VCaP (cell line): ENCODE measurements at regions not wholly inside any gene's neighbourhood (a gene's known extent, or its start where the extent isn't known, plus 50 kb on each side); places are given as distances from the start of the nearest gene placed in this dataset.
A peak's percentile ranks its signal among the peaks of the same experiment; 100 is the strongest.

Experiments
- H3K27ac ChIP-seq: fragments of 450-650 bp; 2 replicates; pipeline ENCODE4 v1.5.1; 2017
- TF ChIP-seq, protein P1 (sequence below): fragments of 450-650 bp; conservative IDR thresholded peaks from 2 replicates; pipeline ENCODE4 v1.5.1; 2017; ENCODE audit warnings: mild to moderate bottlenecking, moderate library complexity

DNA sequence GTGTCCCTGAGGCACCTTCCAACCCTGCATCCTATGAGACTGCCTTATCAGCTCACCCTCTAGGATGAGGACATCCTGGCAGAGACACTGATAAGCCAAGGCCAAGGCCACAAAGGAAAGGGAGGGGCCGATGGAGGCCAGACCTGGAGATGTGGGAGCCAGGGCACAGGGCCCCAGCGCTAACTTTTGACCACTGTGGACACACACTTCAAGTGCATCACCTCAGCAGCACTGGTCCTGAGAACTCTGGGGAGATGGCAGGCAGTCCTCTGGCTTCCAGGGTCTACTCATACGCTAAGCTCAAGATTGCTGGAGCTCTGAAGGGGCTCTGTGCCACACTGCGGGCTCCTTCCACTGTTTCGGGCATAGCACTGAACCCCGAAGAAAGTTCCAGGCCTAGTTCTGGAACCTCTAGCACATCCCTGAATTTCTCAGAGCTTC is 100.2 kb upstream of the ID2 start:
- H3K27ac ChIP-seq: peak overlapping the region; percentile 9; the same call in 1 of the 2 replicates
- TF ChIP-seq, protein P1, sequence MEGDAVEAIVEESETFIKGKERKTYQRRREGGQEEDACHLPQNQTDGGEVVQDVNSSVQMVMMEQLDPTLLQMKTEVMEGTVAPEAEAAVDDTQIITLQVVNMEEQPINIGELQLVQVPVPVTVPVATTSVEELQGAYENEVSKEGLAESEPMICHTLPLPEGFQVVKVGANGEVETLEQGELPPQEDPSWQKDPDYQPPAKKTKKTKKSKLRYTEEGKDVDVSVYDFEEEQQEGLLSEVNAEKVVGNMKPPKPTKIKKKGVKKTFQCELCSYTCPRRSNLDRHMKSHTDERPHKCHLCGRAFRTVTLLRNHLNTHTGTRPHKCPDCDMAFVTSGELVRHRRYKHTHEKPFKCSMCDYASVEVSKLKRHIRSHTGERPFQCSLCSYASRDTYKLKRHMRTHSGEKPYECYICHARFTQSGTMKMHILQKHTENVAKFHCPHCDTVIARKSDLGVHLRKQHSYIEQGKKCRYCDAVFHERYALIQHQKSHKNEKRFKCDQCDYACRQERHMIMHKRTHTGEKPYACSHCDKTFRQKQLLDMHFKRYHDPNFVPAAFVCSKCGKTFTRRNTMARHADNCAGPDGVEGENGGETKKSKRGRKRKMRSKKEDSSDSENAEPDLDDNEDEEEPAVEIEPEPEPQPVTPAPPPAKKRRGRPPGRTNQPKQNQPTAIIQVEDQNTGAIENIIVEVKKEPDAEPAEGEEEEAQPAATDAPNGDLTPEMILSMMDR: no peak

DNA sequence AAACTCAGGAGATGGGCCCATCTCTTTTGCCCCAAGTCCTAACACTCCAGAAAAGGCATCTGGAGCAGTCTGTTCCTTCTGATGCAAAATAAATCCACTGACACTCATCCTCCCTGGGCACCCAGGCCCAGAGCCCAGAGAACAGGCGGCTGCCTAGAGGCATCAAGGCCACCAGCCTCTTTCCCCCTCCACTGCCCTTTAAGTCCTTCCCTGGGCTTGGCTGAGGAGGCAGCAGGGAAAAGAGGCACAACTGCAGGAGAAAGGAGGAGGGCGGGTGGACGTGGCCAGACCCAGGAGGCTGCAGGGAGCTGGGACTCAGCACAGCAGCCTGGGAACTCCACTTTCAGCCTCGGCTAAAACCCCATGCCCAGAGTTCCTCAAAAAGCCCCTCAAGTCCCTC is 99.7 kb upstream of the ID2 start:
- H3K27ac ChIP-seq: peak overlapping the region; percentile 9; the same call in 1 of the 2 replicates
- TF ChIP-seq, protein P1: no peak

DNA sequence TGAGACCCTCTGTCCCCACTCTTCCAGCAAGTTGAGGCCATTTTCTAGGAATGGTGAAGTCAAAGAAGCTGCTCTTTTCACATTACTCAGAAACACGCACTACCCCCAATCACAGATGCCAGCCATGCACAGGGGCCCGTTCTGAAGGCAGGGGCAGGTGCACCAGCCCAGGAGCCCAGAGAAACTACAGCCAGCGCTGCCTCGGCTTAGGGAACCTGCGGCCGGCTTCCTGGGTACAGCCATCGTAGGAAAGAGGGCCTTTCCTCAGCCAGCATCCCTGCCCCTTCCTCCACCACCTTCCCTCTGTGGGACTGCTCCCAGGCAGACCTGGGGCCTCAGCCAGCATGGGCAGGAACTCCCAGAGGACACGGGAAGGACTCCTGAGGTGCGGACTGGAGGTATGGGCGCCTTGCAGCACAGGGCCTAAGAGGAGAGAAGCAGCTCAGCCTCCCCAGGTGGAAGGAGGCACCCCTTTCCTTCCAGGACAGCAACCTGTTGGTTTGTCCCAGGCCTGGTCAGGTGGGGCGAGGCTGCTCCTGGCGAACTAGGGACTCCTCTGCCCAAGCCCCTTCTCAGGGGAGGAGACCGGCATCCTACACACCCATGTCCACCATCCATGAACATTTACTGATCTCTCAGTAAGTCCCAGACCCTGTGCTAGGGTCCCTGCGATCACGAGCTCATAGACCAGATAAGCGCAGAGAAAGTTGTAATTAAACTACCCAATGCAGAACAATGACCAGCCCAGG is 99.0 kb upstream of the ID2 start:
- H3K27ac ChIP-seq: no peak overlapping the region

DNA sequence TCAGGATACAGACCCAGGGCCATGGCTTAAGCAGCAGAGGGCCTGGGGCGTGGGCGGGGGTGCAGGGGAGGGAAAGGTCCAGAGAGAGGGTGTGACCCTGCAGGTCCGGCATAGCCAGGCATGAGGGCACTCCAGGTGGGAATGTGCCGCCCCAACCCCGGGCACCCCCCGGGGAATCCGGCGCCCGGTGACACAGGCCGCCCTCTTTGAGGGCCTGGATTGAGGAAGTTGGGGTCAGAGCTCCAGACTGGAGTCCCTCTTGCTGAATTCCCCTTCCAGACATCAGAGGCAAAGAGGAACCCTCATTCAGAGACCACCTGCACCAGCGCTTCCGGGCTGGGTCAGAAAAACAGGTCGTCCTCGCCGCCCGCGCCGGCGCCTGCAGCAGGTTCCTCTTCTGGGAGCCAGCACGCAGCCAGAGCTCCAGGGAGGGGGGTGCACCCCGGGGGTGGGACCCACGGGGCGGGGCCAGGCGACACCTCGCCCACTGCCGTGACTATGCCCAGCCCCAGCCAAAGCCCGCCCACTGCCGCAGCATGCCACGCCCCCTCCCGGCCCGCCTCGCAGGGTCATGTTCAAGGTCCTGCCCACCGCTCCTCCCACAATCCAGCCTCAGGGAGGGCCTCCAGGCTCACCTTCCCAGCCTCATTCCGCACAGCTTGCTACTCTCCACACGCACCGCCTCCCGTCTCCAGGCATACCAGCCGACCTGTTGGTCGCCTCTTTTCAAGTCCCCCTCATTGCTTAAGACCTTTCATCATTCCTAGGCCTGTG is 98.3 kb upstream of the ID2 start:
- no peak overlapping the region for H3K27ac ChIP-seq
- TF ChIP-seq, protein P1: no peak

More for the DNA sequence above, 99.0 kb upstream of the ID2 start:
- TF ChIP-seq, protein P1: no peak

DNA sequence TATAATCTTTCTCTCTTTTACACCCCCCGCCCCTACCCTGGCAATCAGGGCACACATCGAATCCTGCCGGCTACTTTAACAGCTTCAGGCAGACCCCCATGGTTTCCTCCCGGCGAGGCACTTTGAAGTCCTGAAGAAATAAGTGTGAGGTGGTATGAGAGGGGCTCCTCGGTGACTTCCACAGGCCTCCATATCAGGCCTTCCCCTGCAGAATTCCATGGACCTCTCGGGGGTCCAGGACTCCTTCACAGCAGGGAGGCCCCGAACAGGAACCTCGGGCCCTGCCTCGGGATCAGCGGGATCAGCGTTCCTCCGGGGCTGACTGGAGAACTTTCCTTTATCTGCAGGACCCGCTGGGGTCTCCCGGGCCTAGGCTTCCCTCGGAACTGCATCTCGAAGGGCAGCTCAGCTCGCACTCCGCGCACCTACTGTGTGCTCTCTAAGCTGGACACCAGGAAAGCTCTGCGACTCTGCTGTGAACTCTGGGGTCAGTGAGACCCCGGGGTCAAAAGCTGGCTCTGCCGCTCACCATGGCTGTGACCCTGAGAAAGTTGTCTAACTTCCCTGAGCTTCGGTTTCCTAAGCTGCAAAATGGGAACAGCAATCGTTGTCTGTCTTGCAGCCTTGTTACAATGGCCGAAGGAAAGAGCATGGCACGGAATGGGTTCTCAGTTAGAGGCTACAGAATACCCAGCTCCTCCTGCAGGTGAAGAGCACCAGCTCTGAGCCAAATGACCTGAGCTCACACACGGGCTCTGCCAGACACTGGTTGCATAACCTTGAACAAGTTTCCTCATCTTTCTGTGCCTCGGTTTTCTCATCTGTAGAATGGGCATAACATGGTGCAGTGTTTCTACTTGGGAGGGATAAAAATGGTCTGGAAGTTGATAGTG is 97.4 kb upstream of the ID2 start:
- TF ChIP-seq, protein P1: no peak

DNA sequence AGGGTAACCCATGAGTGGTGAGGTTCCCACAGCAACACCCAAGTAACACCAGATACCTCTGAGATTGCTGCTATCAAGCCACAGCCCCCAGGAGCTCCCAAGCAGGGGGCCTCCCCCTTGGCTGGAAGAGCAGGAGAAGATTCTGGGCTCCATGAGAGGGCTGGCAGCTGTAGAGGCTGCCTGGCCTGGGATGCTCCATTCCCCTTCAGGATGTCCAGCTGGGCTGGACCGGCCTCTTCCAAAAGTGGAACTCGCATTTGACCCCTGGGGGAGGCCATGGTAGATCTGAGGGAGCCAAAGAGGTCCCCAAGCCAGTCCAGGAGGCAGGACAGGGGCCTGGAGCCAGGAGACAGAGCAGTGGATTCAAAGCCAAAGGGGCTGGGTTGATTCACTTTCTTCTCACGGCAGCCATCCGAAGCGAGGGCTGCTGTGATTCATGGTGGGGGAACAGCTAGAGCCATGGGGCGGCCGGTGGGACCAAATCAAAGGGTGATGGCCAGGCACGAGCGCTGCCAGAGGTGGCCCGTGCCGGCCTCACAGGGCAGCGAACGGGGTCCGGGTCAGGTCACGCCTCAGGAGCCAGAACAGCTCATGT is 95.3 kb upstream of the ID2 start:
- TF ChIP-seq, protein P1: no peak
- no peak overlapping the region for H3K27ac ChIP-seq

More for the DNA sequence above, 97.4 kb upstream of the ID2 start:
- no peak overlapping the region for H3K27ac ChIP-seq
